K562 (cell line): ENCODE measurements at regions not wholly inside any gene's neighbourhood (a gene's known extent, or its start where the extent isn't known, plus 50 kb on each side); places are given as distances from the start of the nearest gene placed in this dataset.

Source experiments
- CCAR2 ChIP-seq: fragments of 200-400 bp; formaldehyde crosslinking; IDR thresholded peaks from 2 replicates; pipeline ENCODE4 v1.6.1; 2017; ENCODE audit warnings: mild to moderate bottlenecking, low read depth, low read length
- CEBPB ChIP-seq: fragments of 450-650 bp; IDR thresholded peaks from 2 replicates; pipeline ENCODE4 v1.6.1; 2016; ENCODE audit warnings: missing genetic modification characterization, missing compliant biosample characterization
- ELF1 ChIP-seq: fragments of 200-800 bp; sonication (Bioruptor generic); IDR thresholded peaks from 2 replicates; pipeline ENCODE4 v1.6.1; 2016; ENCODE audit warnings: missing genetic modification characterization, missing compliant biosample characterization
- EZH2 ChIP-seq: IDR thresholded peaks from 2 replicates; pipeline ENCODE4 v1.6.1; 2012; ENCODE audit warnings: low read depth, mild to moderate bottlenecking, inconsistent platforms, low read length, borderline replicate concordance
- HDAC8 ChIP-seq: fragments of 450-650 bp; IDR thresholded peaks from 2 replicates; pipeline ENCODE4 v1.6.1; 2016; ENCODE audit warnings: mild to moderate bottlenecking, missing genetic modification characterization, moderate library complexity, missing compliant biosample characterization
- HNRNPH1 ChIP-seq: fragments of 200-400 bp; formaldehyde crosslinking; optimal IDR thresholded peaks from 2 replicates; pipeline ENCODE3; 2017; ENCODE audit warnings: low read depth, mild to moderate bottlenecking, low read length, moderate library complexity
- MAFK ChIP-seq: IDR thresholded peaks from 2 replicates; pipeline ENCODE4 v1.6.1; 2011; ENCODE audit warnings: low read length, improper control_type of control experiment
- MXI1 ChIP-seq: IDR thresholded peaks from 2 replicates; pipeline ENCODE4 v1.6.1; 2011; ENCODE audit warnings: low read depth, mild to moderate bottlenecking, improper control_type of control experiment, low read length
- NCOA6 ChIP-seq: fragments of 450-650 bp; IDR thresholded peaks from 2 replicates; pipeline ENCODE4 v1.6.1; 2017; ENCODE audit warnings: mild to moderate bottlenecking
- RCOR1 ChIP-seq, 2 experiments: IDR thresholded peaks; 2 replicates each; pipeline ENCODE4 v1.6.1; 2012; ENCODE audit warnings: low read depth in 2 of 2, low read length in 2 of 2, borderline replicate concordance in 1 of 2, improper control_type of control experiment in 1 of 2
- TARDBP ChIP-seq: fragments of 450-650 bp; IDR thresholded peaks from 2 replicates; pipeline ENCODE4 v1.6.1; 2016
- ZNF197 ChIP-seq: fragments of 200-800 bp; sonication (Bioruptor generic); IDR thresholded peaks from 2 replicates; pipeline ENCODE4 v1.6.1; 2016; ENCODE audit warnings: low read depth, missing genetic modification characterization, missing compliant biosample characterization
- ZNF224 ChIP-seq: sonication (generic); formaldehyde crosslinking; IDR thresholded peaks from 2 replicates; pipeline ENCODE4 v1.8.0; 2022; ENCODE audit warnings: mild to moderate bottlenecking, missing genetic modification reagents
- TF ChIP-seq, protein P1 (sequence below): sonication (generic); formaldehyde crosslinking; IDR thresholded peaks from 2 replicates; pipeline ENCODE4 v1.8.1; 2023; ENCODE audit warnings: mild to moderate bottlenecking, missing genetic modification reagents

DNA sequence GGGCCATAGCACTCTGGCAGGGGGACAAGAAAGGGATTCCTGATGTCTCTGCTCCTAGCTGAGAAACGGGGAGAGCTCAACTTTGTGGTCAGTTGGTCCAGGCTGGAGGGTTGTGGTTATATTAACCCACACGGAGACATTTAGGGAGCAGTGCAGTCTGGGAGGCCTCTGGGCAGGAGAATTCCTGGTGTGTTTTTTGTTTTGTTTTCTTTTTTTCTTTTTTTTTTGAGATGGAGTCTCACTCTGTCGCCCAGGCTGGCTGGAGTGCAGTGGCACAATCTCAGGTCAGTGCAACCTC is 88.0 kb upstream of the SHISAL1 start:
- TF ChIP-seq ELF1 (tag) (no peak), RCOR1 (IDR thresholded peaks at IDR 0.05; ENCODE audit: borderline replicate concordance in 1 of 2, low read depth in 2 of 2, low read length in 2 of 2) (no peak), CCAR2 (no peak), NCOA6 (no peak), EZH2 (no peak), MXI1 (no peak), HDAC8 (tag) (no peak), CEBPB (tag) (no peak), ZNF224 (CRISPR knock-in tag) (no peak), MAFK (no peak), ZNF197 (CRISPR knock-in tag) (no peak), HNRNPH1 (no peak), TARDBP (no peak)
- TF ChIP-seq, protein P1, sequence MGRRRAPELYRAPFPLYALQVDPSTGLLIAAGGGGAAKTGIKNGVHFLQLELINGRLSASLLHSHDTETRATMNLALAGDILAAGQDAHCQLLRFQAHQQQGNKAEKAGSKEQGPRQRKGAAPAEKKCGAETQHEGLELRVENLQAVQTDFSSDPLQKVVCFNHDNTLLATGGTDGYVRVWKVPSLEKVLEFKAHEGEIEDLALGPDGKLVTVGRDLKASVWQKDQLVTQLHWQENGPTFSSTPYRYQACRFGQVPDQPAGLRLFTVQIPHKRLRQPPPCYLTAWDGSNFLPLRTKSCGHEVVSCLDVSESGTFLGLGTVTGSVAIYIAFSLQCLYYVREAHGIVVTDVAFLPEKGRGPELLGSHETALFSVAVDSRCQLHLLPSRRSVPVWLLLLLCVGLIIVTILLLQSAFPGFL, result no peak
